Esophagus squamous epithelium (tissue), 5 donors: ENCODE measurements at regions not wholly inside any gene's neighbourhood (a gene's known extent, or its start where the extent isn't known, plus 50 kb on each side); places are given as distances from the start of the nearest gene placed in this dataset.

ENCODE experiments used
- DNase-seq: peaks from one replicate; lab custom pipeline; 2025; lab: John Stamatoyannopoulos, UW
- H3K27ac ChIP-seq, 4 donors: fragments of 200-600 bp; sonication (generic); one replicate each; pipeline ENCODE4 v1.5.1; 2016 to 2019; ENCODE audit warnings: mild to moderate bottlenecking in 1 of 4
- H3K27me3 ChIP-seq, 4 donors: fragments of 200-600 bp; sonication (generic); 1 replicate in 3 of 4; 2 replicates in 1 of 4; pipeline versions ENCODE4 v1.5.1 to v1.6.0; 2017 to 2021; ENCODE audit warnings: antibody characterized with exemption in 1 of 4
- H3K36me3 ChIP-seq, 3 donors: fragments of 200-600 bp; sonication (generic); one replicate each; pipeline ENCODE4 v1.5.1; 2016 to 2019
- H3K4me1 ChIP-seq, 3 donors: fragments of 200-600 bp; sonication (generic); one replicate each; pipeline ENCODE4 v1.5.1; 2017 to 2019
- H3K4me3 ChIP-seq, 4 donors: fragments of 200-600 bp; sonication (generic); 1 replicate in 3 of 4; 2 replicates in 1 of 4; pipeline ENCODE4 v1.5.1; 2016 to 2019; ENCODE audit warnings: mild to moderate bottlenecking in 2 of 4, moderate library complexity in 1 of 4
- H3K9me3 ChIP-seq, 3 donors: fragments of 200-600 bp; sonication (generic); one replicate each; pipeline ENCODE4 v1.5.1; 2016 to 2019
- CTCF ChIP-seq, 6 experiments: fragments of 450-650 bp in 4 of 6; fragments of 200-600 bp in 2 of 6; sonication (generic) in 2 of 6; IDR thresholded peaks; one replicate each; pipeline ENCODE4 v1.5.1; 2016 to 2019; ENCODE audit warnings: antibody characterized with exemption in 6 of 6, mild to moderate bottlenecking in 4 of 6, moderate library complexity in 4 of 6
- POLR2A ChIP-seq, 4 donors: fragments of 450-650 bp; IDR thresholded peaks; one replicate each; pipeline ENCODE4 v1.6.1; 2017; ENCODE audit warnings: antibody characterized with exemption in 4 of 4, mild to moderate bottlenecking in 4 of 4, moderate library complexity in 3 of 4
- WGBS, 2 donors: methylation state at CpG; one replicate each; pipeline ENCODE4 v1.1.5; 2018; 5-methylcytosine and 5-hydroxymethylcytosine counted together
- intact Hi-C: fragments of 100-400 bp; cut with DNase I; formaldehyde crosslinking; loops from one replicate; pipeline ENCODE4 v1.15.0; 2022
- donor health status: DM: yes; HTN: yes; CAD: no.

GRCh38 chr2:145090841-145091761 is 571.2 kb upstream of the ZEB2 start:
- H3K4me1 ChIP-seq = no peaks in the 10 kb centered on the region
- WGBS, 2 donors = 39 to 55% methylated on average over 2 of the region's 2 CpGs
- H3K36me3 ChIP-seq = no peaks in the 10 kb centered on the region
- DNase-seq = no peak
- no peak for TF ChIP-seq CTCF (IDR thresholded peaks at IDR 0.05)
- no peak for TF ChIP-seq POLR2A (IDR thresholded peaks at IDR 0.05)
- H3K4me3 ChIP-seq = no peak overlapping the region
- intact Hi-C loops = no loop called here
- peak overlapping the region in 1 of 4 donors; percentile 4 for H3K27ac ChIP-seq
- H3K27me3 ChIP-seq = no peaks in the 10 kb centered on the region
- no peaks in the 10 kb centered on the region for H3K9me3 ChIP-seq

GRCh38 chr2:145088756-145089155 is 568.8 kb upstream of the ZEB2 start:
- Histone ChIP-seq H3K36me3 (no peaks in the 10 kb centered on the region), H3K9me3 (no peaks in the 10 kb centered on the region), H3K27me3 (no peaks in the 10 kb centered on the region), H3K4me3 (no peak overlapping the region), H3K4me1 (no peaks in the 10 kb centered on the region), H3K27ac (no peak overlapping the region)
- no peak for TF ChIP-seq POLR2A (IDR thresholded peaks at IDR 0.05)
- TF ChIP-seq CTCF (IDR thresholded peaks at IDR 0.05) = no peak
- 79 to 94% methylated on average over 2 of the region's 2 CpGs for WGBS, 2 donors
- no peak for DNase-seq
- intact Hi-C loops = no loop called here

GRCh38 chr2:145086910-145087309 is 567.0 kb upstream of the ZEB2 start:
- TF ChIP-seq CTCF (IDR thresholded peaks at IDR 0.05) = no peak
- TF ChIP-seq POLR2A (IDR thresholded peaks at IDR 0.05) = no peak

GRCh38 chr2:145085612-145086011 is 565.7 kb upstream of the ZEB2 start:
- Histone ChIP-seq H3K4me3 (no peak overlapping the region), H3K27ac (no peak overlapping the region), H3K27me3 (no peaks in the 10 kb centered on the region), H3K9me3 (no peaks in the 10 kb centered on the region), H3K36me3 (no peaks in the 10 kb centered on the region), H3K4me1 (no peaks in the 10 kb centered on the region)
- 57 to 73% methylated on average over 3 of the region's 3 CpGs for WGBS, 2 donors
- TF ChIP-seq POLR2A (IDR thresholded peaks at IDR 0.05) (no peak), CTCF (IDR thresholded peaks at IDR 0.05) (no peak)
- intact Hi-C loops = no loop called here
- no peak for DNase-seq

More at GRCh38 chr2:145086910-145087309, 567.0 kb upstream of the ZEB2 start:
- intact Hi-C loops = no loop called here
- DNase-seq = no peak
- H3K27ac ChIP-seq = no peak overlapping the region
- no peak overlapping the region for H3K4me3 ChIP-seq
- WGBS, 2 donors = 69 to 76% methylated on average over 3 of the region's 3 CpGs
- H3K36me3 ChIP-seq = no peaks in the 10 kb centered on the region
- no peaks in the 10 kb centered on the region for H3K9me3 ChIP-seq
- no peaks in the 10 kb centered on the region for H3K27me3 ChIP-seq
- no peaks in the 10 kb centered on the region for H3K4me1 ChIP-seq

- H3K27me3 ChIP-seq = no peaks in the 10 kb centered on the region
- TF ChIP-seq POLR2A (IDR thresholded peaks at IDR 0.05) (no peak), CTCF (IDR thresholded peaks at IDR 0.05) (no peak)
- intact Hi-C loops = no loop called here
- H3K4me1 ChIP-seq = no peaks in the 10 kb centered on the region
- no peaks in the 10 kb centered on the region for H3K36me3 ChIP-seq
- no peaks in the 10 kb centered on the region for H3K9me3 ChIP-seq
- no peak for DNase-seq
- no peak overlapping the region for H3K27ac ChIP-seq
- H3K4me3 ChIP-seq = no peak overlapping the region
- 35 to 39% methylated on average over 1 of the region's 1 CpG for WGBS, 2 donors
Measured at GRCh38 chr2:145080426-145080825, 560.5 kb upstream of the ZEB2 start.
